HT-29 (cell line): ENCODE measurements at regions not wholly inside any gene's neighbourhood (a gene's known extent, or its start where the extent isn't known, plus 50 kb on each side); places are given as distances from the start of the nearest gene placed in this dataset.
"Not testable (repeated sequence)": the region's sequence is repeated elsewhere in the genome, so short reads cannot be mapped to it uniquely, and the experiment has no call there.

Source experiments
- DNase-seq: peaks from one replicate; pipeline ENCODE4 v3.0.0-alpha.2; 2015; ENCODE audit warnings: low spot score

DNA sequence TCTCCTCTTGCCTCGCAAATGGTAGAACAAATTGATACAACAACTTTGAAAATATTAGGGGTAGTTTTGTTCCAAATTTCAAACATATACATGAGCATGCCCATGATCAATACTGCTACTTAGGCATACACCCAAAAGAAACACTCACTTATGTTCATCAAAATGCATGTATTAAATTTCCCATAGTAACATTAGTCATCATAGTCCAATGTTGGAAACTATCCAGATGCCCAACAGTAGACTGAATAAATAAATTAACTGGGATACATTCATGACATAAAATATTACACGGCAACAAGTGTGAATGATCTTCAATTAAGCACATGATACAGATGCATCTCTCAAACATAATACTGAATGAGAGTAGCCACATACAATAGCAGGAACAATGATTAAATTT, 391.6 kb downstream of the CDH11 start:
- no peak for DNase-seq

DNA sequence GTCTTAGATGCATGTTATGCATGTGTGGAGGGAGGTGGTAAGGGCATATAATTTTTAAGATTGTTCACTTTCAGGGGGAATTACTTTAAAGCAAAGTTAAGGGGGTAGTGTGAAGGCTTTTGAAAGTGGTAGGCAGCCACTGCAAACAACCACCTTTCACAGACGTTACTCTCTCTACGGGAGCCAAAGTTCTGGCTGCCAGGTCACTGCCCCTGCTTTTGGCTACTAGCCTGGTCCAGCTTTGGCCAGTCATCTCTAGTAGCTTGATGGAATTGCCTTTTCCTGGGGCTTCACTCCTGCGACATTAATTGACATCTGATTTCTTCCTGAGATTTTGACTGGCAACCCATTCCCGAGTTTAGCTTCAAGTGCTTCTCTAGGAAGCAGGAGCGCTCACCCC, 397.5 kb downstream of the CDH11 start:
- DNase-seq, result no peak

DNA sequence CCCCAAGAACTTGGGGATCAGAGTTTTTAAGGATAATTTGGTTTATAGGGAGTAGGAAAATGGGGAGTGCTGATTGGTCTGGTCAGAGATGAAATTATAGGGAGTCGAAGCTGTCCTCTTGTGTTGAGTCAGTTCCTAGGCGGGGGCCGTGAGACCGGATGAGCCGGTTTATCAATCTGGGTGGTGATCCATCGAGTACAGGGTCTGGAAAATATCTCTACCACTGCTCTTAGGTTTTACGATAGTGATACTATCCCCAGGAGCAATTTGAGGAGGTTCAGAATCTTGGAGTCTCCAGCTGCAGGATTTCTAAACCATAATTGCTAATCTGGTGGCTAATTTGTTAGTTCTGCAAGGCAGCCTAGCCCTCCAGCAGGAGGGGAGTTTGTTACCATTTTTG, 403.4 kb downstream of the CDH11 start:
- DNase-seq, result no peak

DNA sequence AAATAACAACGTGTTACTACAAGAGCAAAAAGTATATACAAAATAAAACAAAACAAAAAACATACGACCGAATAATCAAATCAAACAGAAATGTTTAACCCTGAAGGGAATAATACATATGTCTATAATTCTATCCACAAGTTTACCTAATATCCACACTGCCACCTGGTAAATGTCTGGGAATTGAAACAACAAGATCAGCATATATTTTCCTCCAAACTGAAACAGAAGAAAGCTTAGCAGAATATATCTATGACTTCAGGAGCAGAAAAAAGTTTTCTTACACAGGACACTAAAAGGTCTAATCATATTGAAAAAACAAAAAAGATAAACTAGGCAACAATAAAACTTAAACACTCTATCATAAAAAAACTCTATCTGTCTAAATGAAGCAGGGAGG, 404.0 kb downstream of the CDH11 start:
- no peak for DNase-seq

DNA sequence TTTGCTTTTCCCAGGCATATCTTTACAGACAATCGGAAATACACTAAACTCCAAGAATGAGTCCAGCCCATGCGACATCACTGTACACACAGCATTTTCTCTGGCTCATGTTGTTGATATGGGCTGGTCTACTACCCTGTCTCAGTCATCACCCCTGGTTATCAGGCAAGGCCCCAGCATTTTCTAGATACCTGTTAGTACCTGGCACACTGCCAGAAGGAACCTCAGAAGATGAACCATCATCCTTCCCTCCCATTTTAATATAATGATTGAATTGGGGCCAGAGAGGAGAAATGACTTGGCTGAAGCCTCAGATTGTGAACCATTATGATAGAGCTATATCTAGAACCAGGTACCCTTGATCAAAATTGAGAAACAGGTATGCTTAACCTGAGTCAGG, 406.2 kb downstream of the CDH11 start:
- no peak for DNase-seq

DNA sequence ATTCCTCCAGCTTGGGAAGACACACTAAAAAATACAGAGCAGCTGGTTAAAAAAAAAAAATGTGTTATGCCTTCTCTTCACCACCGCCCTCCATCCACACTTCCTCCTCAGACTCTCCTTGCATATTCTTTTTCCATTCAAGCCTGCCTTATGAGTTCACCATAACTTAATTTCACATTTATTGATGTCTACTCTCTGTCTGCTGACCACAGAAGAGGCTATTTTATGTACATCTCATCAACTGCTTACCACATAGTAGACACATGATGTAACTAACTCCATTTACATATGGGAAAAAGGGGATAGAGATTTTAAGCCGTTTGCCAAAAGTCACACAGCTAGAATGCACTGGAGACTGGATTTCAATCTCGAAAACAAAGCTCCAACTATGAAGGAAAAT, 409.8 kb downstream of the CDH11 start:
- no peak for DNase-seq

DNA sequence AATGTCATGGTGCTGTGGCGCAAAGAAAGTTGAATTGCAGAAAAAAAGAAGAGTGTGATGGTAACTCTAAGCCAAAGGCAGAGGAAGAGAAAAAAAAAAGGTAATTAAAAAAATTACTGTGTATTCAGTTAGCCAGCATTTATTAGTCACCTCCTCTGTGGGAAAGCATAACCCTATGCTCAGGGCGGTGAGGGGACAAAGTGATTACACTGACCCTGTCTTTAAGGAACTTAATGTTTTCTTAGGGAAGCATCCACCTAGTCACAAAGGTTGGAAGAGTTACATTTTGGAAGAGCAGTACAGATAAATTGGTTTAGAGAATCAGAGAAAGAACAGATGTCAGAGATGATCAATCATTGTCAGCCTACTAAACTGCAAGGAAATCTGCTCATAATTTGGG, 410.3 kb downstream of the CDH11 start:
- DNase-seq, result no peak

DNA sequence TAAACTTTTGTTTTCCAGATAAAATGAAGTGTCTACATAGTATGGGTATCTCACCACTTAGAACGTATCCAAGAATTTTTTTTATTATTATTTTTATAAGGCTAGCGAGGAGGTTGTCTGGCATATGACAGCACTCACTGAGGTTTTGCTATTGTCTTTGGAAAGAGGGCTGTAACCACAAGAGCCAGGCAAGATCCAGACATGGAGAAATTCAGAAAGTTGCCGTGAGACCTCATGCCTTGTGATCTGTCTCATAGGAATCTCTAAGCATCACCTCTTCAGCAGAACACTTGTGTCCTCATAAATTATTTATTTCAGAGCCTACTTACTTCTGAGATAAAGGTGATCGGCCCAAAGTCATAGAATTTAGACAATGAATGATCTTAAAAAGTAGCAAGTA, 410.8 kb downstream of the CDH11 start:
- no peak for DNase-seq

DNA sequence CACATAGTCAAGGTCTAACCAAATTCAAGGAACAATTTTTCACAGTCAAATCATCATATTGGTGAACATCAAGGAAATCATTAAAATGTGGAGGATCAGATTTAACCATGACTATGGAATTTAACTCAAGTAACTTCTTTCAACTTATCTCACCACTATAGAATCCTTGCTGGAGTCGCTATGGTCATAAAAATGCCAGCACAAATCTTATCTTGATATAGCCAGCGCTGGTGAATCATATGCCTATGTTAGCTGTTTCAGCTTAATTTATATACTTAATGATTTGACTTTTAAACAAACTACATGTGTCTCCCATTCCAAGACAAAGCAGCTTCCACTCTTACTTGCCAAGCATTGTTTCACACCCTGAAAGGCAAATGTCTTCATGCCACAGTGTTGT, 416.4 kb downstream of the CDH11 start:
- no peak for DNase-seq

DNA sequence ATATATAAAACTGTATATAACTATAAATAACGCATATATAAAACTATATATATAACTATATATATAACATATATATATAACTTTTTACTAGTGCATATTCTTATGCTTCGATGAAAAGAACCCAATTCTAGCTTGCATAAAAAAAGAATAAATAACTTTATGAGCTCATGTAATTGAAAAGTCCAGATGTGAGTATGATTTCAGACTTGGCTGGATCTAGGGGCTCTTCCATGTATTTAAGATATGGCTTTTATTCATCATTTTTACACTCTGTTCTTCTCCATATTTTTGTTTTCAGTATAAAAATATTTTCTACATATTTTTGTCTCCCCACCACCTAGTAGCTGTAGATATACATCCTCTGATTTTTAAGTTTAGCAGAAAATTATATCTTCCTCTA, 417.5 kb downstream of the CDH11 start:
- no peak for DNase-seq

DNA sequence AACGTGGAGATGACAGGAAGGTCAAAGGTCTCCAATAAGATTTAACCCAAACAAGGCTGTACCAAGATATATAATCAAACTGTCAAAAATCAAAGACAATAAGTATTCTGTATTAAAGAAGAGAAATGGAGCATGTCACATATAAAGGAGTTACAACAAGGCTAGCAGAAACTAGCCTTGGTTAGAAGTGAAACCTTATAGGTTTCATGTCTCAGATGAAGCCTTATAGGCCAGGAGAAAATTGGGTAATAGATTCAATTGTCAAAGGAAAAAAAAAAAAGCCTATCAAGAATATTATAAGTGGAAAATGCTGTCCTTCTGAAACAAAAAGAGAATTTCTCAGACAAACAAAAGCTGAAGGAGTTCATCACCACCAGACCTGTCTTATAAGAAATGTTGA, 419.4 kb downstream of the CDH11 start:
- no peak for DNase-seq

DNA sequence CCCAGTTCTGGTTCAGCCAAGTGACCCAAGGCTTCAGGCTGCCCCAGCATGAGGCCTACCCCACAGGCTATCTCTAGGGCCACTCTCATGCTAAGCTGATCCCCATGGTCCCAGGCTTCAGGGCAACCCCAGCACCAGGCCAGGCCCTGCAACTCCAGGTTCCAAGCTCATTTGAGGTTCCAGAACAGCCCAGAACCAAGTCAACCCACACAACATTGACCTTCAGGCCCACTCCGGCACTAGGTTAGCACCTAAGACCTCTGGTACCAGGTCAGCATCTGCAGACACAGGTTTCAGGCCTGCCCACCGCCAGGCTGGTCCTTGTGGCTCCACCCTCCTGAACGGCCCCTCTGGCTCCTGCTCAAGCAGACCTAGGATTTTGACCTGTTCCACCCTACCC, 421.2 kb downstream of the CDH11 start:
- no peak for DNase-seq

DNA sequence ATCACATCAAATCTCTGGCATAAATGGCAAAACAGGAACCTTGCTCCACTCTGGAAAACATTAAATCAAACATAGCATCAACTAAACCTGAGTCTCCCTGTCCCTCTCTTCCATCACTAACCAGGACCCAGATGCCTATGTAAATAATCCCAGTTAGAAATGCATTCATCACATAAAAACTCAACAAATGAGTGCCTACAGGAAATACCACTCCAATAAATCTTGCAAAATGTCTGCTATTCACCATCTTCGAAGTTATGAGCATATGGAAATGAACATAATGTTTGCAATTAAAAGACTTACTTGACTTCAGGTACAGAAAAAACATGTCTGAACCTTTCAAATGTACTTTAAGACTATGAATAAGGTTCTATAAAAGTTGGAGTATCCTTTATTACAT, 425.0 kb downstream of the CDH11 start:
- no peak for DNase-seq

DNA sequence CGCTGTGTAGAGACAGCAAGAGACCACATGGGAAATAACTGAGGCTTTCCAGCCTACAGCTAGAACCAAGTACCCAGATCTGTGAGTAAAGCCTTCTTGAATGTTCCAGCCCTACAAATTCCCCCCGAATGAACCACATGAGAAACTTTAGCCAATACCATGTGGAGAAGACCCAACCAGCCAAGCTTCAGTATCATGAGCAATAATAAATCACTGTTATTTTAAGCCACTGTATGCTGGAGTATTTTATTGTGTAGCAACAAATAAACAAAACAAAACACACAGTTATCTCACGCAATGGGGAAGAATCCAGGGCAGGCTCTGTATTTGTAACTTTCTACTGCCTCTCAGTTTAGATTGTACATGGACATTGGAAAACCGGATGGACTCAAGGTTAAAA, 426.2 kb downstream of the CDH11 start:
- no peak for DNase-seq

DNA sequence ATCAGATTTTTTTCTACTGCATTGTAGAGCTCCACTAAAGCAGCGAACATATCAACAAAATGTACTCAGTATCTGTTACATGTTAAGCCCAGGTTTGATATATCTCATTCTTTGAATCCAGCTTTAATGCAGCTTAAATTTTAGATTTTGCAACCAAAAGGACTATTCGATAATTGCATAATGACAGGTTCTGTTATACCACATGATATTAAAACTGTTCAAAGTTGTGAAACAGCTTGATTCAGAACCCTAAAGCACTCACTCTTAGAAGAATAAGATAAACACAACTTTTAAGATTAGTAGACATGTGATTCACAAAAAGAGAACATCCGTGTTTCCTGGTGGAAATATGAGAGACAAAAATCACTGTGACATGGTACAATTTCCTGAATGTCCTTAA, 427.9 kb downstream of the CDH11 start:
- no peak for DNase-seq

DNA sequence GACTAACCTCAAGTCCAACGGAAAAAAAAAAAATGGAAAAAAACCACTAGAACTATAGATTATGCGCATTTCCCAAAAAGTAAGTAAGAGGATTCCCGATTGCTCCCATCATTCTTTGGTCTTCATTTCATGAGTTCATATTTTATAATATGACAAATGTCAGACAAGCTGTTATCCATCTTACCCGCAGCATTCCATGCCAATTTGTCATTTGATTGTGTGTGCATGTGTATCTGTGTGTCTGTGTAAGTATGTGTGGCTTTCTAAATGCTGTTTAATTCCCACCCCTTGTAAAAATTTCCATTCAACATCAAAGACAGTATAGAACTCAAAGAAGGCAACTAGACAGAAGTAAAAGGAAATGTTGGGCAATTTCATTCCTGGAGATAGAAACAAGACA, 434.1 kb downstream of the CDH11 start:
- DNase-seq, result no peak

DNA sequence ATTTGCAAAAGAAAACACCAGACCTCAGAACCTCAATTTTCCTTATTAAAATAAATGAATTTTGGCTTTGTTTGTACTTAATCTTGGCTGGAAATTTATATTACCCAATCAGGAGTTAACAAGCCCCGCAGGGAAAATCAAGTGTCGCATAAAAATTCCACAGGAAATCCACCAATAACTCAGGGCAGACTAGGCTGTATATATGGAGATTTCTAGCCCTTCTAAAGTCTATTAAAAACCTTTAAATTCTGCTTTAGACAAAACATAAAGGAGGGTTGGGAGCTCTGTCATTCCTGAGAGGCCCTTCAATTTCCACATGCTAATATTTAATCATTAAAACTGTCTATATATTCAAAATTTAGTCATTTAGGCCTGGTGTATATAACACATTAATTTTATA, 434.7 kb downstream of the CDH11 start:
- DNase-seq, result no peak

DNA sequence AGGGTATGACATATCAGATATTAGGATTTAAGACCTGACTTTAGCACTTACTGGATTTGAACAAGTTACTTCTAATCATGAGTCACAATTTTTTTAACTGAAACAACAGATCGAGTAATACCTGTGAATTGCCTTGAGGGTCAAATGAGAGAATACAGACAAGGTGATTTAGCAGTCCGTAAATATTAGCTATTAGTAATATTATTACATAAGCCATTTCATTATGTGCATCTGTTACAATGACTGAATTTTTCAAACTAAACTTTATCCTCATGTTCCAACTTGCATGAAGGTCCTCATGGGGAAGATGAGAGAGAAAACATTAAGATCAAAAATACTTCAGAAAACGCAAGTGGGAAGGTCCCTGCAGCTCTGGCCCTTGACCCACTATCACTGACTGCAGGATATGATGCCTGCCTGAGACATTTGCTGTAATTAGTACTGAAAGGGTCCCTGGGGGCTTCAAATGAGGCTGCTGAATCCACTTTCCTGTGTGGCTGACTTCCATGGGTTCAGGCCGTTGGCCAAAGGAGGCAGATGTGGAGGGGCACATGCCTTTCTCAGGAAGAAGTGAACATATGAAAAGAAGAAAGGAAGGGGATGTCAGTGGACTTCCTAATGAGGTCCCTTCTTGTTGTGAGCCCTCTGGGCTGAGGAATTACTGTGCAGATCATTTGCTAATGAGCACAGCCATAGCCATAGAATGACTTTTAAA, 441.7 kb downstream of the CDH11 start:
- no peak for DNase-seq

DNA sequence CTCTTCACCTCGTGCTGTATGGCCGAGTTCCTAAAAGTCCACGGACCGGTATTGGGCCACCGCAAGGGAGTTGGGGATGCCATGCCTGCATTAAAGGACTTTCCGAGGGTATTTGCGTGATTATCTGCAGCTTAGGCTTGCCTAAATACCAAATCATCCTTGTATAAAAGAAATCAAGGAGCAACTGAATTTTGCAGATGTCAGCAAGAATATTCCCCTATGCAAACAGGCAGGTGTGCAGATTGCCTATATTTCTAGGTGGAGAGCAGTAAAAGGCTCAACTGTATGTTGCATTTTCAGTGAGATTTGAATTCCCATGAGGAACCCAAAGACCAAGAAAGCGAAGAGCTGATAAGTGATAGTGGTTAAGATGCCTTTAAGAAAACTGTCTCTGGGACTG, 452.3 kb downstream of the CDH11 start:
- DNase-seq, result no peak

DNA sequence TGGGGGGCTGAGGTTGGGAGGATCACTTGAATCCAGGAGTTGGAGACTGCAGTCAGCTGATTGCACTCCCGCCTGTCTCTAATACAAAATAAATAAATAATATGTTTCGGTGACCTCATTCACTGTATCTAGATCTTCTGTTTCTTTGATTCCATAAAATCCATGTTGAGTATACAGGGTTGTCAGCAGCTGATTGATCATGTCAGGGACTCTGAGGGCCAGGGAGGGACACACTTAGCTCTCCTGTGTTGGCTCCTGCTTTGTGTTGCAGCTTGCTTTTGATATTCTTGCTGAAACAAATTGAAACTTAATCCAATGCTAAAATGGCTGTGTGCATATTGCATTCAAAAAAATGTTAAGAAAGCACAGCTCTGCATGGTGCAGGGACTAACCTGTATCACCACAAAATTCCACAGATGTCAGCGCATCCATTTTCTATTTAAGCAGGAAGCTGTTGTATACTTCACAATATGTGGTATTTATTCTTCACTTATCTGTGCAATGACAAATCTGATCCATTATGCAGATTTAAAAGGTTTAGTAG, 454.5 kb downstream of the CDH11 start:
- no peak for DNase-seq

DNA sequence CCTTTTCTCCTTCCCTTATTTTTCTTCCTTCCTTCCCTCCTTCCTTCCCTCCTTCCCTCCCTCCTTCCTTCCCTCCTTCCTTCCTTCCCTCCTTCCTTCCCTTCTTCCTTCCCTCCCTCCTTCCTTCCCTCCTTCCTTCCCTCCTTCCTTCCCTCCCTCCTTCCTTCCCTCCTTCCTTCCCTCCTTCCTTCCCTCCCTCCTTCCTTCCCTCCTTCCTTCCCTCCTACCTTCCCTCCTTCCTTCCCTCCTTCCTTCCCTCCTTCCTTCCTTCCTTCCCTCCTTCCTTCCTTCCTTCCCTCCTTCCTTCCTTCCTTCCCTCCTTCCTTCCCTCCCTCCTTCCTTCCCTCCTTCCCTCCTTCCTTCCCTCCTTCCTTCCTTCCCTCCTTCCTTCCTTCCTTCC, 459.6 kb downstream of the CDH11 start:
- DNase-seq, result not testable (repeated sequence)

DNA sequence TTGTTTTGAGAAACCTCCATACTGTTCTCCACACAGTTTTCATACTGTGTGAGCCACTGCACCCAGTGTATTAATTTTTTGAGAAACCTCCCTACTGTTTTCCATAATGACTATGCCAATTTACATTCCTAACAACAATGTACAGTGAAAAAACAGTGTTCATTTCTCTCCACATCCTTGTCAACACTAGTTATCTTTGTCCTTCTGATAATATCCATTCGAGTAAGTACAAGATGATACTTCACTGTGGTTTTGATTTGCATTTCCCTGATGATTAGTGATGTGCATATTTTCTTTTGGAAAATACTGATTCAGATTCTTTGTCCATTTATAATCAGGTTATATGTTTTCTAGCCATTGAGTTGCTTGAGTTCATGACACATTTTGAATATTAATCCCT, 462.0 kb downstream of the CDH11 start:
- DNase-seq, result no peak

DNA sequence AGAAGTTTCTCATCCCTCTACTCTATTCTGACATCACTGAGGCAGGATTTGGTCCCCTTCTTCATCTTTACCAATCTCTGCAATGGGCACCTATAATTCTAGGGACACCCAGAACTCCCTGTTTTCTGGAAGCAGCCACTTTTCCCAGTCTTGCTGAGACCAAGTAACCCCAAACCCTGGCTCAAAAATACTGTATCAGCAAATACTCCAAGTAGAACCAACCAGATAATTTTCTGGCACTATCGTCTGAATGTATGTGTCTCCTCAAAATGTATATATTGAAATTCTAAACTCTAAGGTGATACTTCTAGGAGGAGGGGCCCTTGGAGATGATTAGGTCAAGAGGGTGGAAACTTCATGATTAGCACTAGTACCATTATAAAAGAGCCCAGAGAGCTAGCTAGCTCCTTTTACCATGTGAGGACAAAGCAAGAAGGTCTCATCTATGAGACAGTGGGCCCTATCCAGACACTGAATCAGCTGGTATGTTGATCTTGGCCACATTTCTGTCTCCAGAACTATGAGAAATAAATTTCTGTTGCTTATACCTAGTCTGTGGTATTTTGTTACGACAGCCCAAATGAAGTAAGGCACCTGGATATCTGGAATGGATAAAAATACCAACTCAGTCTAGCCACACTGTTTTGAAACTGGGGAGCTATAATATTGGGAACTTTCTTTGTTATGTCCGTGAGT, 464.4 kb downstream of the CDH11 start:
- no peak for DNase-seq
